Calu3 (cell line): ENCODE measurements at regions not wholly inside any gene's neighbourhood (a gene's known extent, or its start where the extent isn't known, plus 50 kb on each side); places are given as distances from the start of the nearest gene placed in this dataset.

Experiments
- BruUV-seq: library from RNA; stranded (reverse); fragments of 400-500 nt; replicated peaks from 2 replicates; lab custom pipeline; 2021; lab: Mats Ljungman, UMichigan
- CTCF ChIA-PET: fragments of 300-600 bp; sonication (Branson Sonifier 250); formaldehyde crosslinking; loops from one replicate; lab custom pipeline; 2022; ENCODE audit warnings: antibody characterized with exemption; lab: Charles Lee
- DNase-seq: peaks from one replicate; pipeline ENCODE4 v3.0.0; 2022
- H3K27ac Mint-ChIP-seq: one replicate; pipeline ENCODE4 v1.8.0; 2022; ENCODE audit warnings: mixed read lengths; ENCODE audit not compliant: unreplicated experiment
- H3K27me3 Mint-ChIP-seq: one replicate; pipeline ENCODE4 v1.8.0; 2022; ENCODE audit warnings: mixed read lengths; ENCODE audit not compliant: unreplicated experiment
- H3K36me3 Mint-ChIP-seq: one replicate; pipeline ENCODE4 v1.8.0; 2022; ENCODE audit warnings: mild to moderate bottlenecking, moderate library complexity, mixed read lengths; ENCODE audit not compliant: insufficient read depth, unreplicated experiment
- H3K4me1 Mint-ChIP-seq: one replicate; pipeline ENCODE4 v1.8.0; 2022; ENCODE audit warnings: mild to moderate bottlenecking, low read depth, mixed read lengths; ENCODE audit not compliant: unreplicated experiment
- H3K4me3 Mint-ChIP-seq: one replicate; pipeline ENCODE4 v1.8.0; 2022; ENCODE audit warnings: mild to moderate bottlenecking, low read depth, moderate library complexity, mixed read lengths; ENCODE audit not compliant: unreplicated experiment
- H3K9me3 Mint-ChIP-seq: one replicate; pipeline ENCODE4 v1.8.0; 2022; ENCODE audit warnings: low read depth, mixed read lengths; ENCODE audit not compliant: unreplicated experiment
- CTCF ChIP-seq: fragments of 200-600 bp; IDR thresholded peaks from one replicate; pipeline ENCODE4 v1.8.0; 2022; ENCODE audit warnings: antibody characterized with exemption; ENCODE audit not compliant: unreplicated experiment
- intact Hi-C: fragments of 100-400 bp; cut with micrococcal nuclease; formaldehyde crosslinking; loops from one replicate; pipeline ENCODE4 v1.10.0; 2022; ENCODE audit not compliant: unreplicated experiment

- H3K9me3 Mint-ChIP-seq, result no peaks in the 10 kb centered on the region
- TF ChIP-seq CTCF, result no peak
- no peak for DNase-seq
- H3K27me3 Mint-ChIP-seq, result no peaks in the 10 kb centered on the region
- intact Hi-C loops, result no loop called here
- H3K27ac Mint-ChIP-seq, result no peak overlapping the region
- CTCF ChIA-PET, result interaction anchor here (0.7 kb wide), 1 partner anchor 178 kb away, joined by 3 read pairs; no protein-coding TSS in a partner anchor
- H3K4me3 Mint-ChIP-seq, result no peak overlapping the region
- BruUV-seq, result no TSS peak
- H3K4me1 Mint-ChIP-seq, result no peaks in the 10 kb centered on the region
- H3K36me3 Mint-ChIP-seq, result no peaks in the 10 kb centered on the region
Observed at GRCh38 chr5:68983959-68984358, 109.9 kb upstream of the SLC30A5 start.

GRCh38 chr5:68991279-68992084 is 102.3 kb upstream of the SLC30A5 start:
- intact Hi-C loops, result no loop called here
- H3K27me3 Mint-ChIP-seq, result no peaks in the 10 kb centered on the region
- CTCF ChIA-PET, result interaction anchor here (0.6 kb wide), 1 partner anchor 33 kb away, joined by 3 read pairs; no protein-coding TSS in a partner anchor
- no peak for DNase-seq
- H3K9me3 Mint-ChIP-seq, result peaks cover 4% of the 10 kb centered on the region
- BruUV-seq, result no TSS peak
- H3K36me3 Mint-ChIP-seq, result no peaks in the 10 kb centered on the region
- no peak overlapping the region for H3K27ac Mint-ChIP-seq
- no peak for TF ChIP-seq CTCF
- H3K4me3 Mint-ChIP-seq, result no peak overlapping the region
- peaks cover 11% of the 10 kb centered on the region for H3K4me1 Mint-ChIP-seq

- no TSS peak for BruUV-seq
- no peak overlapping the region for H3K4me3 Mint-ChIP-seq
- H3K4me1 Mint-ChIP-seq, result peaks cover 11% of the 10 kb centered on the region
- intact Hi-C loops, result no loop called here
- CTCF ChIA-PET, result no interaction called here
- H3K27ac Mint-ChIP-seq, result no peak overlapping the region
- H3K27me3 Mint-ChIP-seq, result no peaks in the 10 kb centered on the region
- no peak for TF ChIP-seq CTCF
- peaks cover 4% of the 10 kb centered on the region for H3K9me3 Mint-ChIP-seq
- no peak for DNase-seq
- H3K36me3 Mint-ChIP-seq, result no peaks in the 10 kb centered on the region
Observed at GRCh38 chr5:68994645-68995044, 99.2 kb upstream of the SLC30A5 start.

GRCh38 chr5:68995845-68996545 is 97.8 kb upstream of the SLC30A5 start:
- Mint-ChIP-seq H3K27me3 (no peaks in the 10 kb centered on the region), H3K4me1 (peaks cover 11% of the 10 kb centered on the region), H3K27ac (no peak overlapping the region), H3K36me3 (no peaks in the 10 kb centered on the region), H3K9me3 (peaks cover 4% of the 10 kb centered on the region), H3K4me3 (no peak overlapping the region)
- no TSS peak for BruUV-seq
- no peak for TF ChIP-seq CTCF
- intact Hi-C loops, result no loop called here
- DNase-seq, result no peak
- CTCF ChIA-PET, result no interaction called here
